HEK293 (cell line): ENCODE measurements at regions not wholly inside any gene's neighbourhood (a gene's known extent, or its start where the extent isn't known, plus 50 kb on each side); places are given as distances from the start of the nearest gene placed in this dataset.

Experiments used
- CTCF ChIA-PET: fragments of 350-600 bp; formaldehyde crosslinking; extraction: SDS; loops from one replicate; lab custom pipeline; 2021; ENCODE audit warnings: antibody characterized with exemption; lab: Yijun Ruan, JAX
- POLR2A ChIA-PET: fragments of 300-600 bp; formaldehyde crosslinking; extraction: SDS; loops from one replicate; lab custom pipeline; 2020; ENCODE audit warnings: antibody characterized with exemption, inconsistent platforms; lab: Yijun Ruan, JAX
- H3K27ac ChIP-seq: fragments of 200-500 bp; sonication (Bioruptor generic); 2 replicates; pipeline ENCODE4 v1.5.1; 2014; ENCODE audit warnings: low read depth, low read length, control low read depth, inconsistent platforms; ENCODE audit errors: extremely low read depth
- H3K36me3 ChIP-seq, 2 experiments: fragments of 200-500 bp in 1 of 2; sonication (Bioruptor generic) in 1 of 2; 1 replicate in 1 of 2; 2 replicates in 1 of 2; pipeline ENCODE4 v1.5.1; 2014 to 2017; ENCODE audit warnings: inconsistent platforms in 2 of 2, low read length in 2 of 2; ENCODE audit not compliant: control insufficient read depth in 2 of 2, insufficient read depth in 1 of 2
- H3K4me1 ChIP-seq: fragments of 200-500 bp; sonication (Bioruptor generic); 2 replicates; pipeline ENCODE4 v1.5.1; 2014; ENCODE audit warnings: mild to moderate bottlenecking, low read length, inconsistent platforms; ENCODE audit not compliant: control insufficient read depth, insufficient read depth
- H3K4me3 ChIP-seq: 2 replicates; pipeline ENCODE4 v1.5.1; 2011; ENCODE audit warnings: low read depth, mild to moderate bottlenecking, control low read depth, low read length, moderate library complexity
- H3K9me3 ChIP-seq: fragments of 200-500 bp; sonication (Bioruptor generic); 2 replicates; pipeline ENCODE4 v1.5.1; 2014; ENCODE audit warnings: low read depth, low read length, inconsistent platforms; ENCODE audit not compliant: control insufficient read depth, insufficient read depth
- GLIS2 ChIP-seq: fragments of 450-650 bp; formaldehyde crosslinking; IDR thresholded peaks from 2 replicates; pipeline ENCODE4 v1.5.1; 2016; ENCODE audit warnings: missing biosample characterization, missing genetic modification characterization
- HOXC10 ChIP-seq: sonication (generic); formaldehyde crosslinking; IDR thresholded peaks from 2 replicates; pipeline ENCODE4 v1.8.1; 2023; ENCODE audit warnings: mild to moderate bottlenecking, missing genetic modification reagents
- PRDM2 ChIP-seq: fragments of 450-650 bp; formaldehyde crosslinking; IDR thresholded peaks from 2 replicates; pipeline ENCODE4 v1.5.1; 2016; ENCODE audit warnings: missing biosample characterization, missing genetic modification characterization, borderline replicate concordance
- SCRT1 ChIP-seq: fragments of 450-650 bp; formaldehyde crosslinking; IDR thresholded peaks from 2 replicates; pipeline ENCODE4 v1.5.1; 2016; ENCODE audit warnings: missing biosample characterization, missing genetic modification characterization, borderline replicate concordance
- ZBTB10 ChIP-seq: fragments of 450-650 bp; formaldehyde crosslinking; IDR thresholded peaks from 2 replicates; pipeline ENCODE4 v1.5.1; 2016; ENCODE audit warnings: missing biosample characterization, missing genetic modification characterization
- ZBTB7A ChIP-seq: fragments of 450-650 bp; formaldehyde crosslinking; IDR thresholded peaks from 2 replicates; pipeline ENCODE4 v1.5.1; 2016; ENCODE audit warnings: low read depth, missing biosample characterization, missing genetic modification characterization
- ZNF2 ChIP-seq: fragments of 450-650 bp; formaldehyde crosslinking; IDR thresholded peaks from 2 replicates; pipeline ENCODE4 v1.5.1; 2016; ENCODE audit warnings: missing biosample characterization, missing genetic modification characterization
- ZNF274 ChIP-seq, 2 experiments: fragments of 200-500 bp in 1 of 2; fragments of 450-650 bp in 1 of 2; sonication (Bioruptor generic) in 1 of 2; formaldehyde crosslinking in 1 of 2; IDR thresholded peaks; 2 replicates each; pipeline versions ENCODE4 v1.5.1 to v1.6.1; 2014 to 2016; ENCODE audit warnings: borderline replicate concordance in 1 of 2, inconsistent platforms in 1 of 2, low read length in 1 of 2, missing biosample characterization in 1 of 2, missing genetic modification characterization in 1 of 2
- ZNF473 ChIP-seq: fragments of 450-650 bp; formaldehyde crosslinking; IDR thresholded peaks from 2 replicates; pipeline ENCODE4 v1.5.1; 2017; ENCODE audit warnings: missing biosample characterization, missing genetic modification characterization
- ZNF514 ChIP-seq: fragments of 450-650 bp; formaldehyde crosslinking; IDR thresholded peaks from 2 replicates; pipeline ENCODE4 v1.5.1; 2016; ENCODE audit warnings: missing biosample characterization, missing genetic modification characterization
- ZNF596 ChIP-seq: fragments of 450-650 bp; IDR thresholded peaks from 2 replicates; pipeline ENCODE4 v1.5.0; 2018; ENCODE audit warnings: missing biosample characterization, mild to moderate bottlenecking, missing genetic modification characterization, moderate library complexity
- ZNF692 ChIP-seq: fragments of 450-650 bp; formaldehyde crosslinking; IDR thresholded peaks from 2 replicates; pipeline ENCODE4 v1.5.1; 2016; ENCODE audit warnings: missing biosample characterization, missing genetic modification characterization
- ZNF776 ChIP-seq: fragments of 450-650 bp; formaldehyde crosslinking; IDR thresholded peaks from 2 replicates; pipeline ENCODE4 v1.5.0; 2017; ENCODE audit warnings: missing biosample characterization, missing genetic modification characterization, borderline replicate concordance
- ZNF843 ChIP-seq: fragments of 450-650 bp; formaldehyde crosslinking; IDR thresholded peaks from 2 replicates; pipeline ENCODE4 v1.5.1; 2016; ENCODE audit warnings: missing biosample characterization, missing genetic modification characterization

- CTCF ChIA-PET: no interaction called here
- no peak overlapping the region for H3K27ac ChIP-seq
- H3K4me1 ChIP-seq: no peaks in the 10 kb centered on the region
- POLR2A ChIA-PET: no interaction called here
- no peak for TF ChIP-seq ZBTB10 (tag by site-specific recombination)
- TF ChIP-seq ZNF596: peak; percentile 58; the same call in 1 of the 2 replicates
- no peak overlapping the region for H3K4me3 ChIP-seq
- H3K36me3 ChIP-seq: no peaks in the 10 kb centered on the region
- peaks cover 2% of the 10 kb centered on the region; the same call in 1 of the 2 replicates for H3K9me3 ChIP-seq
These were observed 592.2 kb downstream of the SMARCA1 start for GRCh38 chrX:128931071-128931470.

GRCh38 chrX:128929271-128930057 is 593.8 kb downstream of the SMARCA1 start:
- Histone ChIP-seq H3K4me1 (no peaks in the 10 kb centered on the region), H3K36me3 (no peaks in the 10 kb centered on the region), H3K4me3 (no peak overlapping the region)
- POLR2A ChIA-PET: no interaction called here
- TF ChIP-seq ZBTB7A (tag by site-specific recombination) (no peak), ZNF843 (no peak), ZNF514 (tag by site-specific recombination) (no peak), ZNF596 (no peak), HOXC10 (CRISPR knock-in tag) (no peak), PRDM2 (tag by site-specific recombination) (no peak), ZNF473 (no peak), ZNF776 (tag by site-specific recombination) (no peak), ZNF274 (IDR thresholded peaks at IDR 0.05; ENCODE audit: low read length) (no peak), ZNF274 (tag by site-specific recombination; IDR thresholded peaks at IDR 0.05; ENCODE audit: borderline replicate concordance) (no peak), SCRT1 (no peak), ZNF692 (tag by site-specific recombination) (no peak), GLIS2 (tag by site-specific recombination) (no peak), ZNF2 (tag by site-specific recombination) (no peak)
- TF ChIP-seq, all 188 proteins: peak for 0
- H3K9me3 ChIP-seq: peaks cover 2% of the 10 kb centered on the region; the same call in 1 of the 2 replicates
- CTCF ChIA-PET: interaction anchor here (0.7 kb wide), 1 partner anchor 293 kb away, joined by 3 read pairs; no protein-coding TSS in a partner anchor
- H3K27ac ChIP-seq: no peak overlapping the region
